Nephron (organoid): ENCODE measurements at regions not wholly inside any gene's neighbourhood (a gene's known extent, or its start where the extent isn't known, plus 50 kb on each side); places are given as distances from the start of the nearest gene placed in this dataset.

Source experiments
- H3K27ac Mint-ChIP-seq, 3 experiments: 2 replicates each; pipeline ENCODE4 v1.8.0; 2020; ENCODE audit warnings: mixed read lengths in 3 of 3, mild to moderate bottlenecking in 2 of 3, moderate library complexity in 1 of 3
- H3K27me3 Mint-ChIP-seq: 2 replicates; pipeline ENCODE4 v1.8.0; 2021; ENCODE audit warnings: low read depth, mild to moderate bottlenecking, moderate library complexity, mixed read lengths
- H3K36me3 Mint-ChIP-seq: 2 replicates; pipeline ENCODE4 v1.8.0; 2020; ENCODE audit warnings: low read depth, mixed read lengths
- H3K4me1 Mint-ChIP-seq: 2 replicates; pipeline ENCODE4 v1.8.0; 2020; ENCODE audit warnings: mixed read lengths
- H3K4me3 Mint-ChIP-seq, 3 experiments: 2 replicates each; pipeline ENCODE4 v1.8.0; 2020; ENCODE audit warnings: mild to moderate bottlenecking in 3 of 3, mixed read lengths in 3 of 3, moderate library complexity in 2 of 3
- H3K9me3 Mint-ChIP-seq: 2 replicates; pipeline ENCODE4 v1.8.0; 2020; ENCODE audit warnings: mixed read lengths
- TF ChIP-seq, protein P1 (sequence below), 3 experiments: fragments of 200-600 bp; sonication (generic); IDR thresholded peaks; one replicate each; pipeline ENCODE4 v1.5.0; 2021; ENCODE audit warnings: antibody characterized with exemption in 3 of 3; ENCODE audit not compliant: unreplicated experiment in 3 of 3

DNA sequence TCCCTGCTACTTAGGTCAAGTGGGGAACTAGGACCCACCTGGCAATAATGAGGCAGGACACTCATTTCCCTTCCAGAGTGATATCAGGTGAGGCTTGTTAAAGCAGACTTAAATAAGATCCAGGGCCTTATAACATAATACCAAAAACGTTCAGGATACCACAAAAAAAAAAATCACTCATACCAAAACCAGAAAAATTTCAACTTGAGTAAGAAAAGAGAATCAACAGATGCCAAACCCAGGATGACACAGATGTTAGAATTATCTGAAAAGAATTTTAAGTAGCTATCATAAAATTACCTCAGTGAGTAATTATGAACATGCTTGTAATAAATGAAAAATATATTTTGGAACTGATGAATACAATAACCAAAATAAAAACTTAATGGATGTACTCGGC lies 255.6 kb upstream of the OSR1 start:
- H3K36me3 Mint-ChIP-seq: peaks cover 19% of the 10 kb centered on the region
- TF ChIP-seq, protein P1, sequence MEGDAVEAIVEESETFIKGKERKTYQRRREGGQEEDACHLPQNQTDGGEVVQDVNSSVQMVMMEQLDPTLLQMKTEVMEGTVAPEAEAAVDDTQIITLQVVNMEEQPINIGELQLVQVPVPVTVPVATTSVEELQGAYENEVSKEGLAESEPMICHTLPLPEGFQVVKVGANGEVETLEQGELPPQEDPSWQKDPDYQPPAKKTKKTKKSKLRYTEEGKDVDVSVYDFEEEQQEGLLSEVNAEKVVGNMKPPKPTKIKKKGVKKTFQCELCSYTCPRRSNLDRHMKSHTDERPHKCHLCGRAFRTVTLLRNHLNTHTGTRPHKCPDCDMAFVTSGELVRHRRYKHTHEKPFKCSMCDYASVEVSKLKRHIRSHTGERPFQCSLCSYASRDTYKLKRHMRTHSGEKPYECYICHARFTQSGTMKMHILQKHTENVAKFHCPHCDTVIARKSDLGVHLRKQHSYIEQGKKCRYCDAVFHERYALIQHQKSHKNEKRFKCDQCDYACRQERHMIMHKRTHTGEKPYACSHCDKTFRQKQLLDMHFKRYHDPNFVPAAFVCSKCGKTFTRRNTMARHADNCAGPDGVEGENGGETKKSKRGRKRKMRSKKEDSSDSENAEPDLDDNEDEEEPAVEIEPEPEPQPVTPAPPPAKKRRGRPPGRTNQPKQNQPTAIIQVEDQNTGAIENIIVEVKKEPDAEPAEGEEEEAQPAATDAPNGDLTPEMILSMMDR (IDR thresholded peaks at IDR 0.05; ENCODE audit: unreplicated experiment in 3 of 3): no peak
- H3K27me3 Mint-ChIP-seq: peaks cover 13% of the 10 kb centered on the region
- H3K4me1 Mint-ChIP-seq: no peaks in the 10 kb centered on the region
- H3K9me3 Mint-ChIP-seq: peaks cover 39% of the 10 kb centered on the region
- H3K27ac Mint-ChIP-seq: no peak overlapping the region
- H3K4me3 Mint-ChIP-seq: no peak overlapping the region

DNA sequence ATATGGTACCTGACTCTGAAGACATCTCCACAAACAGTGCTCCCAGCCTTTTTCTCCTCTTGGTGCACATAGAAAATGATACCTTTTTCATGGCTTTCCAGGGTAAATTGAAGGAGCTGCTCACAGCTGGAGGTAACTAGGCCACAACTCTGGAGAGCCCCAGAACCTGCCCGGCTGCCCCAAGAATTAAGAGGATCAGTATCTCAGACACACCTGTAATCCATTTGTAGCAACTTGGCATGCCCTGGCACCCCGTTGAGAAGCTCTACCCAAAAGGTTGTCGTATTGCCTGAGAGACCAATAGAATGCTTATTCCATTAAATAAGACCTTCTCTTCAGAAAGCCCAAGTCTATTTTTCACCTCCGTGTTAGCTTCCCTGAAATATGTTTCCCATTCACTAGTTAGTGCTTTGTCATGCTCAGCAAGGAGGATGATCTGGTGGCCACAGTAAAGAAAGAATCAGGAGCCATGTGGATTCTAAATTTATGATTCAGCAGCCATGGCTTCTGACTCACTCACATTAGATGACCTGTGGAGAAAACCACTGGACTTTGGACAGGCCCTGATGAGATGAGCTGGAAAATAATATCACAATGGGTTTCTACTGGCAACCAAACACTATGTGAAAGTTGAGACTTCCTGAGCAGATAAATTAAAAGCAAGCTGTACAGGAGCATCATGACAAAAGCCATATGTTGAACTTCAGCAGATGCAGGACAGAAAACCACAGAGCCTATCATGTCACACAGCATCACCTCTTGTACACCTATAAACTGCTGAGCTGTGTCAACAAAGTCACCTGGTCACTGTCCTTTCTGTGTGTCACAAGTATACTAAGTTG lies 253.3 kb upstream of the OSR1 start:
- H3K4me3 Mint-ChIP-seq: no peak overlapping the region
- H3K4me1 Mint-ChIP-seq: peaks cover 10% of the 10 kb centered on the region
- H3K36me3 Mint-ChIP-seq: peaks cover 11% of the 10 kb centered on the region
- H3K27me3 Mint-ChIP-seq: peaks cover 8% of the 10 kb centered on the region
- TF ChIP-seq, protein P1 (IDR thresholded peaks at IDR 0.05; ENCODE audit: unreplicated experiment in 3 of 3): no peak
- H3K27ac Mint-ChIP-seq: no peak overlapping the region
- peaks cover 25% of the 10 kb centered on the region for H3K9me3 Mint-ChIP-seq

DNA sequence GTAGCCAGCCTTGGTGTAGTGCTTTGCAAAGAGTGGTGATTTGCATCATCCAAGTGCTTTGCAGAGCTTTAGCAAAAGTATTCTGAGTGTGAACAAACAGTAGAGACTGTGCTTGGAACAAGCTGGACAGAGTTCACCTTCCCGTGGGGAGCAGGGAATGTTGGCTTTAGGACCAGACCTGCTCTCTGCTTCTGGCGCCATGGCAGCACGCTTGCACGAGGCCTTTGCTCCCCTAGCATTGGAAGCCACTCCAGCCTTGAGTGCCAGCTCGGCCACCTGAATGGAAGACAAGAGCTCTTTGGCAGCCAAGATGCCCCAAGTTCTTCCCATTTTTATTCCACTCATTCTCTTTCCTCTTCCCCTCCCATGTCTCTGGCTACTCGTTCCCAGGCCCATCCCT lies 250.8 kb upstream of the OSR1 start:
- no peak overlapping the region for H3K4me3 Mint-ChIP-seq
- H3K4me1 Mint-ChIP-seq: peaks cover 10% of the 10 kb centered on the region
- H3K27me3 Mint-ChIP-seq: peaks cover 8% of the 10 kb centered on the region
- H3K36me3 Mint-ChIP-seq: peaks cover 4% of the 10 kb centered on the region
- peaks cover 7% of the 10 kb centered on the region for H3K9me3 Mint-ChIP-seq
- TF ChIP-seq, protein P1 (IDR thresholded peaks at IDR 0.05; ENCODE audit: unreplicated experiment in 3 of 3): no peak
- no peak overlapping the region for H3K27ac Mint-ChIP-seq

- peaks cover 10% of the 10 kb centered on the region for H3K4me1 Mint-ChIP-seq
- H3K9me3 Mint-ChIP-seq: peaks cover 6% of the 10 kb centered on the region
- H3K27me3 Mint-ChIP-seq: peaks cover 8% of the 10 kb centered on the region
- H3K27ac Mint-ChIP-seq: peak overlapping the region in 2 of 3 experiments; percentile 4 to 42
- TF ChIP-seq, protein P1 (IDR thresholded peaks at IDR 0.05; ENCODE audit: unreplicated experiment in 3 of 3): no peak
- H3K4me3 Mint-ChIP-seq: no peak overlapping the region
- H3K36me3 Mint-ChIP-seq: no peaks in the 10 kb centered on the region
Observed at GRCh38 chr2:19607931-19608771, 249.7 kb upstream of the OSR1 start.

- Mint-ChIP-seq H3K9me3 (peaks cover 6% of the 10 kb centered on the region), H3K4me3 (no peak overlapping the region), H3K4me1 (peaks cover 10% of the 10 kb centered on the region), H3K27ac (no peak overlapping the region), H3K36me3 (no peaks in the 10 kb centered on the region), H3K27me3 (peaks cover 8% of the 10 kb centered on the region)
- TF ChIP-seq, protein P1 (IDR thresholded peaks at IDR 0.05; ENCODE audit: unreplicated experiment in 3 of 3): no peak
Observed at GRCh38 chr2:19607400-19607799, 249.0 kb upstream of the OSR1 start.
